ENCODE measurements at regions not wholly inside any gene's neighbourhood (a gene's known extent, or its start where the extent isn't known, plus 50 kb on each side); places are given as distances from the start of the nearest gene placed in this dataset.
"Not testable (repeated sequence)": the region's sequence is repeated elsewhere in the genome, so short reads cannot be mapped to it uniquely, and the experiment has no call there.

- no peak for TF ChIP-seq EZH2 (IDR thresholded peaks at IDR 0.05; ENCODE audit: borderline replicate concordance, low read depth, low read length, severe bottlenecking)
- Histone ChIP-seq H2AFZ (ENCODE audit: low read depth, low read length) (0 out of 2 replicates have a peak overlapping the region, but pooled peaks have one; percentile 5), H4K20me1 (ENCODE audit: insufficient read depth, low read length) (no peaks in the 10 kb centered on the region), H3K79me2 (ENCODE audit: insufficient read depth, low read length) (no peaks in the 10 kb centered on the region), H3K27ac (ENCODE audit: low read length) (no peak overlapping the region), H3K27me3 (ENCODE audit: insufficient read depth, low read length, poor library complexity) (no peaks in the 10 kb centered on the region), H3K9ac (ENCODE audit: low read depth, low read length) (no peak overlapping the region), H3K4me1 (ENCODE audit: insufficient read depth, low read length) (no peaks in the 10 kb centered on the region), H3K4me2 (ENCODE audit: insufficient read depth, low read length) (no peak overlapping the region), H3K9me3 (ENCODE audit: insufficient read depth, low read length, severe bottlenecking) (no peaks in the 10 kb centered on the region), H3K4me3 (ENCODE audit: low read depth in 1 of 2, low read length in 2 of 2) (no peak overlapping the region), H3K36me3 (ENCODE audit: insufficient read depth, low read length) (no peaks in the 10 kb centered on the region)
- no peak for ATAC-seq (ENCODE audit: insufficient read depth, low read depth)
- no peak for DNase-seq
Observed at GRCh38 chr12:31815096-31815495, 86.3 kb upstream of the AMN1 start.

GRCh38 chr12:31813305-31813704, 84.5 kb upstream of the AMN1 start:
- ATAC-seq (ENCODE audit: insufficient read depth, low read depth): no peak; the same call in 2 of the 3 replicates
- H2AFZ ChIP-seq (ENCODE audit: low read depth, low read length): no peak overlapping the region; the same call in 1 of the 2 replicates
- no peak overlapping the region for H3K4me2 ChIP-seq (ENCODE audit: insufficient read depth, low read length)

GRCh38 chr12:31807773-31808097, 78.9 kb upstream of the AMN1 start:
- H3K9ac ChIP-seq (ENCODE audit: low read depth, low read length): no peak overlapping the region

More at GRCh38 chr12:31813305-31813704, 84.5 kb upstream of the AMN1 start:
- Histone ChIP-seq H4K20me1 (ENCODE audit: insufficient read depth, low read length) (no peaks in the 10 kb centered on the region), H3K27me3 (ENCODE audit: insufficient read depth, low read length, poor library complexity) (no peaks in the 10 kb centered on the region), H3K9me3 (ENCODE audit: insufficient read depth, low read length, severe bottlenecking) (no peaks in the 10 kb centered on the region), H3K4me1 (ENCODE audit: insufficient read depth, low read length) (no peaks in the 10 kb centered on the region), H3K9ac (ENCODE audit: low read depth, low read length) (no peak overlapping the region), H3K79me2 (ENCODE audit: insufficient read depth, low read length) (no peaks in the 10 kb centered on the region), H3K27ac (ENCODE audit: low read length) (no peak overlapping the region), H3K36me3 (ENCODE audit: insufficient read depth, low read length) (no peaks in the 10 kb centered on the region), H3K4me3 (ENCODE audit: low read depth in 1 of 2, low read length in 2 of 2) (no peak overlapping the region)
- TF ChIP-seq CTCF (IDR thresholded peaks at IDR 0.05; ENCODE audit: borderline replicate concordance, extremely low read depth, low read length, poor library complexity, severe bottlenecking) (peak; percentile 22), EZH2 (IDR thresholded peaks at IDR 0.05; ENCODE audit: borderline replicate concordance, low read depth, low read length, severe bottlenecking) (no peak)
- no peak for DNase-seq

GRCh38 chr12:31807081-31807772, 78.4 kb upstream of the AMN1 start:
- H3K36me3 ChIP-seq (ENCODE audit: insufficient read depth, low read length); H3K27me3 ChIP-seq (ENCODE audit: insufficient read depth, low read length, poor library complexity); H3K79me2 ChIP-seq (ENCODE audit: insufficient read depth, low read length); H4K20me1 ChIP-seq (ENCODE audit: insufficient read depth, low read length); ATAC-seq (ENCODE audit: insufficient read depth, low read depth); H3K9me3 ChIP-seq (ENCODE audit: insufficient read depth, low read length, severe bottlenecking); H3K4me2 ChIP-seq (ENCODE audit: insufficient read depth, low read length); H3K27ac ChIP-seq (ENCODE audit: low read length); H3K9ac ChIP-seq (ENCODE audit: low read depth, low read length); DNase-seq; H3K4me3 ChIP-seq (ENCODE audit: low read depth in 1 of 2, low read length in 2 of 2): not testable (repeated sequence)
- Histone ChIP-seq H2AFZ (ENCODE audit: low read depth, low read length) (peak overlapping the region; percentile 36), H3K4me1 (ENCODE audit: insufficient read depth, low read length) (peaks cover 17% of the 10 kb centered on the region)

More at GRCh38 chr12:31807773-31808097, 78.9 kb upstream of the AMN1 start:
- H4K20me1 ChIP-seq (ENCODE audit: insufficient read depth, low read length): no peaks in the 10 kb centered on the region
- H3K4me2 ChIP-seq (ENCODE audit: insufficient read depth, low read length): no peak overlapping the region
- TF ChIP-seq EZH2 (IDR thresholded peaks at IDR 0.05; ENCODE audit: borderline replicate concordance, low read depth, low read length, severe bottlenecking): no peak
- no peak for TF ChIP-seq CTCF (IDR thresholded peaks at IDR 0.05; ENCODE audit: borderline replicate concordance, extremely low read depth, low read length, poor library complexity, severe bottlenecking)
- no peaks in the 10 kb centered on the region for H3K79me2 ChIP-seq (ENCODE audit: insufficient read depth, low read length)
- no peaks in the 10 kb centered on the region for H3K9me3 ChIP-seq (ENCODE audit: insufficient read depth, low read length, severe bottlenecking)
- H3K27me3 ChIP-seq (ENCODE audit: insufficient read depth, low read length, poor library complexity): no peaks in the 10 kb centered on the region
- H3K27ac ChIP-seq (ENCODE audit: low read length): no peak overlapping the region
- peak overlapping the region; percentile 36; the same call in 1 of the 2 replicates for H2AFZ ChIP-seq (ENCODE audit: low read depth, low read length)
- peaks cover 17% of the 10 kb centered on the region for H3K4me1 ChIP-seq (ENCODE audit: insufficient read depth, low read length)
- no peak overlapping the region for H3K4me3 ChIP-seq (ENCODE audit: low read depth in 1 of 2, low read length in 2 of 2)
- ATAC-seq (ENCODE audit: insufficient read depth, low read depth) (no peak), DNase-seq (no peak)
- no peaks in the 10 kb centered on the region for H3K36me3 ChIP-seq (ENCODE audit: insufficient read depth, low read length)

- H3K4me3 ChIP-seq (ENCODE audit: low read depth in 1 of 2, low read length in 2 of 2); ATAC-seq (ENCODE audit: insufficient read depth, low read depth); H2AFZ ChIP-seq (ENCODE audit: low read depth, low read length); H3K27me3 ChIP-seq (ENCODE audit: insufficient read depth, low read length, poor library complexity); H3K79me2 ChIP-seq (ENCODE audit: insufficient read depth, low read length); H3K4me2 ChIP-seq (ENCODE audit: insufficient read depth, low read length); DNase-seq; H4K20me1 ChIP-seq (ENCODE audit: insufficient read depth, low read length); H3K9me3 ChIP-seq (ENCODE audit: insufficient read depth, low read length, severe bottlenecking); H3K9ac ChIP-seq (ENCODE audit: low read depth, low read length); H3K36me3 ChIP-seq (ENCODE audit: insufficient read depth, low read length); H3K27ac ChIP-seq (ENCODE audit: low read length): not testable (repeated sequence)
- peaks cover 20% of the 10 kb centered on the region for H3K4me1 ChIP-seq (ENCODE audit: insufficient read depth, low read length)
Observed at GRCh38 chr12:31805681-31806080, 76.9 kb upstream of the AMN1 start.

- H3K9me3 ChIP-seq (ENCODE audit: insufficient read depth, low read length, severe bottlenecking); H3K79me2 ChIP-seq (ENCODE audit: insufficient read depth, low read length); H3K36me3 ChIP-seq (ENCODE audit: insufficient read depth, low read length); H3K27me3 ChIP-seq (ENCODE audit: insufficient read depth, low read length, poor library complexity); H4K20me1 ChIP-seq (ENCODE audit: insufficient read depth, low read length); ATAC-seq (ENCODE audit: insufficient read depth, low read depth); H3K4me3 ChIP-seq (ENCODE audit: low read depth in 1 of 2, low read length in 2 of 2); H3K9ac ChIP-seq (ENCODE audit: low read depth, low read length); H2AFZ ChIP-seq (ENCODE audit: low read depth, low read length); H3K4me2 ChIP-seq (ENCODE audit: insufficient read depth, low read length): not testable (repeated sequence)
- peak; percentile 52 for DNase-seq
- peaks cover 20% of the 10 kb centered on the region for H3K4me1 ChIP-seq (ENCODE audit: insufficient read depth, low read length)
- H3K27ac ChIP-seq (ENCODE audit: low read length): peak overlapping the region; percentile 57
Observed at GRCh38 chr12:31804707-31805106, 75.9 kb upstream of the AMN1 start.

All from DND-41 (cell line).